Left lung (tissue), 4 donors: ENCODE measurements at regions not wholly inside any gene's neighbourhood (a gene's known extent, or its start where the extent isn't known, plus 50 kb on each side); places are given as distances from the start of the nearest gene placed in this dataset.

Experiments
- ATAC-seq: fragments of 200-7000 bp; cut with Tn5 transposase; one replicate; pipeline ENCODE4 v1.9.1; 2020; ENCODE audit warnings: moderate library complexity
- DNase-seq, 4 donors: peaks; one replicate each; pipeline ENCODE4 v3.0.0-alpha.2; 2013 to 2020
- H3K27ac ChIP-seq, 2 donors: fragments of 200-600 bp; sonication (generic) in 1 of 2; one replicate each; pipeline versions ENCODE4 v1.5.0 to v1.8.0; 2020 to 2021
- H3K27me3 ChIP-seq, 2 donors: fragments of 200-600 bp; sonication (generic) in 1 of 2; one replicate each; pipeline versions ENCODE4 v1.5.0 to v1.8.0; 2020 to 2021
- H3K36me3 ChIP-seq, 2 donors: fragments of 200-600 bp; sonication (generic) in 1 of 2; one replicate each; pipeline versions ENCODE4 v1.5.0 to v1.8.0; 2020 to 2021
- H3K4me1 ChIP-seq, 2 donors: fragments of 200-600 bp; one replicate each; pipeline ENCODE4 v1.8.0; 2021
- H3K4me3 ChIP-seq, 2 donors: fragments of 200-600 bp; sonication (generic) in 1 of 2; one replicate each; pipeline versions ENCODE4 v1.5.0 to v1.8.0; 2020 to 2021; ENCODE audit warnings: mild to moderate bottlenecking in 1 of 2
- H3K9me3 ChIP-seq, 2 donors: fragments of 200-600 bp; sonication (generic) in 1 of 2; one replicate each; pipeline versions ENCODE4 v1.5.0 to v1.8.0; 2020 to 2021
- CTCF ChIP-seq, 2 donors: fragments of 200-600 bp; sonication (generic) in 1 of 2; IDR thresholded peaks; one replicate each; pipeline versions ENCODE4 v1.5.0 to v1.8.0; 2021; ENCODE audit warnings: antibody characterized with exemption in 2 of 2
- intact Hi-C, 2 donors: fragments of 100-400 bp; cut with DNase I; formaldehyde crosslinking; loops; one replicate each; pipeline versions ENCODE4 v1.11.2 to v1.14.2; 2022
- donor health status: DM: no; HTN: yes; CAD: no.
- donor health status: DM: no; HTN: no; CAD: no.

GRCh38 chr20:39822667-39823066 is 860.5 kb downstream of the DHX35 start:
- no peak overlapping the region for H3K27ac ChIP-seq
- intact Hi-C loops: no loop called here

GRCh38 chr20:39813190-39813829 is 851.2 kb downstream of the DHX35 start:
- Histone ChIP-seq H3K4me3 (no peak overlapping the region), H3K27ac (no peak overlapping the region), H3K4me1 (no peaks in the 10 kb centered on the region), H3K36me3 (no peaks in the 10 kb centered on the region), H3K27me3 (no peaks in the 10 kb centered on the region), H3K9me3 (no peaks in the 10 kb centered on the region)
- no peak for ATAC-seq
- intact Hi-C loops: no loop called here
- DNase-seq: no peak
- no peak for TF ChIP-seq CTCF (IDR thresholded peaks at IDR 0.05)

More at GRCh38 chr20:39822667-39823066, 860.5 kb downstream of the DHX35 start:
- H3K4me1 ChIP-seq: no peaks in the 10 kb centered on the region
- no peak for TF ChIP-seq CTCF (IDR thresholded peaks at IDR 0.05)
- no peaks in the 10 kb centered on the region for H3K36me3 ChIP-seq
- no peak overlapping the region for H3K4me3 ChIP-seq
- no peaks in the 10 kb centered on the region for H3K27me3 ChIP-seq
- no peaks in the 10 kb centered on the region for H3K9me3 ChIP-seq
- DNase-seq (no peak), ATAC-seq (peak; percentile 25)

- Histone ChIP-seq H3K27ac (no peak overlapping the region), H3K9me3 (no peaks in the 10 kb centered on the region), H3K4me3 (no peak overlapping the region), H3K36me3 (no peaks in the 10 kb centered on the region), H3K4me1 (no peaks in the 10 kb centered on the region), H3K27me3 (no peaks in the 10 kb centered on the region)
- TF ChIP-seq CTCF (IDR thresholded peaks at IDR 0.05): no peak
- no peak for ATAC-seq
- no peak for DNase-seq
- intact Hi-C loops: no loop called here
Observed at GRCh38 chr20:39812116-39812515, 850.0 kb downstream of the DHX35 start.

GRCh38 chr20:39810309-39810708 is 848.2 kb downstream of the DHX35 start:
- no peak overlapping the region for H3K4me3 ChIP-seq
- intact Hi-C loops: no loop called here
- H3K9me3 ChIP-seq: no peaks in the 10 kb centered on the region
- no peak for TF ChIP-seq CTCF (IDR thresholded peaks at IDR 0.05)
- no peak overlapping the region for H3K27ac ChIP-seq
- DNase-seq (no peak), ATAC-seq (no peak)
- H3K36me3 ChIP-seq: no peaks in the 10 kb centered on the region
- no peaks in the 10 kb centered on the region for H3K4me1 ChIP-seq
- no peaks in the 10 kb centered on the region for H3K27me3 ChIP-seq

- ATAC-seq: no peak
- intact Hi-C loops: no loop called here
Observed at GRCh38 chr20:39808613-39809012, 846.5 kb downstream of the DHX35 start.

More at GRCh38 chr20:39808613-39809012, 846.5 kb downstream of the DHX35 start:
- no peaks in the 10 kb centered on the region for H3K36me3 ChIP-seq
- H3K27me3 ChIP-seq: no peaks in the 10 kb centered on the region
- DNase-seq: no peak
- no peaks in the 10 kb centered on the region for H3K4me1 ChIP-seq
- no peaks in the 10 kb centered on the region for H3K9me3 ChIP-seq
- no peak overlapping the region for H3K27ac ChIP-seq
- TF ChIP-seq CTCF (IDR thresholded peaks at IDR 0.05): no peak
- H3K4me3 ChIP-seq: no peak overlapping the region
